Activated naive CD8-positive, alpha-beta T cell treated with anti-CD3 and anti-CD28 coated beads, Interleukin-2, amount 10 ng/mL, durations not matched to agents 7 days and 5 days (primary cell): ENCODE measurements at regions not wholly inside any gene's neighbourhood (a gene's known extent, or its start where the extent isn't known, plus 50 kb on each side); places are given as distances from the start of the nearest gene placed in this dataset.

Experiments used
- ATAC-seq: fragments of 150-1000 bp; cut with Tn5 transposase; one replicate; pipeline ENCODE4 v1.10.0; 2021; ENCODE audit warnings: low read depth, moderate library complexity
- POLR2A ChIA-PET: fragments of 350-600 bp; sonication (Branson Sonifier 250); formaldehyde crosslinking; loops from one replicate; lab custom pipeline; 2021; ENCODE audit warnings: antibody characterized with exemption; lab: Charles Lee
- DNase-seq: peaks from one replicate; pipeline ENCODE4 v3.0.0; 2021
- H3K27ac Mint-ChIP-seq: one replicate; pipeline ENCODE4 v1.8.0; 2022; ENCODE audit warnings: mild to moderate bottlenecking, mixed read lengths
- H3K27me3 Mint-ChIP-seq: one replicate; pipeline ENCODE4 v1.8.0; 2022; ENCODE audit warnings: mild to moderate bottlenecking, moderate library complexity, mixed read lengths
- H3K36me3 Mint-ChIP-seq: one replicate; pipeline ENCODE4 v1.8.0; 2021; ENCODE audit warnings: mild to moderate bottlenecking, mixed read lengths
- H3K4me1 Mint-ChIP-seq: one replicate; pipeline ENCODE4 v1.8.0; 2021; ENCODE audit warnings: mixed read lengths
- H3K4me3 Mint-ChIP-seq: one replicate; pipeline ENCODE4 v1.8.0; 2022; ENCODE audit warnings: mild to moderate bottlenecking, moderate library complexity, mixed read lengths
- H3K9me3 Mint-ChIP-seq: one replicate; pipeline ENCODE4 v1.8.0; 2021; ENCODE audit warnings: mixed read lengths

- ATAC-seq (no peak), DNase-seq (no peak)
- Mint-ChIP-seq H3K4me1 (no peaks in the 10 kb centered on the region), H3K36me3 (no peaks in the 10 kb centered on the region), H3K4me3 (no peak overlapping the region), H3K27me3 (peaks cover 9% of the 10 kb centered on the region), H3K9me3 (no peaks in the 10 kb centered on the region), H3K27ac (no peak overlapping the region)
- POLR2A ChIA-PET = no interaction called here
Observed at GRCh38 chr1:229947968-229948367, 119.1 kb upstream of the GALNT2 start.

- H3K27me3 Mint-ChIP-seq = peaks cover 9% of the 10 kb centered on the region
Observed at GRCh38 chr1:229948438-229948837, 118.6 kb upstream of the GALNT2 start.

GRCh38 chr1:229949500-229949899 lies 117.5 kb upstream of the GALNT2 start:
- Mint-ChIP-seq H3K4me1 (peaks cover 5% of the 10 kb centered on the region), H3K4me3 (no peak overlapping the region), H3K36me3 (no peaks in the 10 kb centered on the region), H3K27ac (no peak overlapping the region), H3K27me3 (peaks cover 9% of the 10 kb centered on the region), H3K9me3 (no peaks in the 10 kb centered on the region)
- no peak for DNase-seq
- no peak for ATAC-seq
- POLR2A ChIA-PET = no interaction called here

More at GRCh38 chr1:229948438-229948837, 118.6 kb upstream of the GALNT2 start:
- no peak for ATAC-seq
- Mint-ChIP-seq H3K36me3 (no peaks in the 10 kb centered on the region), H3K4me3 (no peak overlapping the region), H3K4me1 (no peaks in the 10 kb centered on the region), H3K27ac (no peak overlapping the region), H3K9me3 (no peaks in the 10 kb centered on the region)
- POLR2A ChIA-PET = no interaction called here
- no peak for DNase-seq

DNA sequence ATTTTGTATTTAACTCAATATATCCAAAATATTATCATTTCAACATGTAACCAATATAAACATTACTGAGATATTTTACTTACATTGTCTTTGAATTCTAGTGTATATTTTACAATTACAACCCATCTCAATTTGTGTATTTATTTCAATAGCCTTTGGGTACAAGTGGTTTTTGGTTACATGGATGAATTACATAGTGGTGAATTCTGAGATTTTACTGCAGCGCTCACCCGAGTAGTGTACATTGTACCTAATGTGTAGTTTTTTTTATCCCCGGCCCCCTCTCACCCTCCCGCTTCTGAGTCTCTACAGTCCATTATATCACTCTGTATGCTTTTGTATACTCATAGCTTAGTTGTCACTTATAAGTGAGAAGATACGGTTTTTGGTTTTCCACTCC lies 117.0 kb upstream of the GALNT2 start:
- Mint-ChIP-seq H3K4me3 (no peak overlapping the region), H3K9me3 (no peaks in the 10 kb centered on the region), H3K27me3 (peaks cover 9% of the 10 kb centered on the region), H3K27ac (no peak overlapping the region), H3K4me1 (peaks cover 5% of the 10 kb centered on the region), H3K36me3 (no peaks in the 10 kb centered on the region)
- POLR2A ChIA-PET = no interaction called here
- ATAC-seq (no peak), DNase-seq (no peak)

- no peaks in the 10 kb centered on the region for H3K9me3 Mint-ChIP-seq
- POLR2A ChIA-PET = no interaction called here
- peaks cover 5% of the 10 kb centered on the region for H3K4me1 Mint-ChIP-seq
- H3K27me3 Mint-ChIP-seq = peaks cover 11% of the 10 kb centered on the region
- ATAC-seq (no peak), DNase-seq (no peak)
- no peak overlapping the region for H3K27ac Mint-ChIP-seq
- H3K4me3 Mint-ChIP-seq = no peak overlapping the region
- no peaks in the 10 kb centered on the region for H3K36me3 Mint-ChIP-seq
Observed at GRCh38 chr1:229950908-229951307, 116.1 kb upstream of the GALNT2 start.

DNA sequence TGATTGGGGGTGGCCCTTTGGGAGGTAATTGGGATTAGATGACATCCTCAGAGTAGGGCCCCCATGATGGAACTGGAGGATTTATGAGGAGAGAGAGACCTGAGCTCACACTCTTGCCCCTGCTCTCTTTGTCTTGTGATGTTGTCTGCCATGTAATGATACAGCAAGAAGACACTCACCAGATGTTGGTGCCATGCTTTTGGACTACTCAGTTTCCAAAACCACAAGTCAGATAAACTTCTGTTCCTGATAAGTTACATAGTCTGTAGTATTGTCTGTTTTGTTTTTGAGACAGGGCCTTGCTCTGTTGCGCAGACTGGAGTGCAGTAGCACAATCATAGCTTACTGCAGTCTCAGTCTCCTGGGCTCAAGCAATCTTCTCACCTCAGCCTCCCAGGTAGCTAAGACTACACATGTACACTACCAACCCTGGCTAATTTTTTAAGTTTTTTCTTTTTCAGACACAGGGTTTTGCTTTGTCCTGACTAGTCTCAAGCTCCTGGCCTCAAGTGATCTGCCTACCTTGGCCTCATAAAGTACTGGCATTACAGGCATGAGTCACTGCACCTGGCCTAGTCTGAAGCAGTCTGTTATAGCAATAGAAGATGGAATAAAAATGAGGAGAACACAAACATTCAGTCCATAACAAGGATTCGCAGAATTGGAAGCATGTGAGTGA lies 115.0 kb upstream of the GALNT2 start:
- H3K4me1 Mint-ChIP-seq = peaks cover 5% of the 10 kb centered on the region

GRCh38 chr1:229952670-229953520 lies 114.1 kb upstream of the GALNT2 start:
- POLR2A ChIA-PET = no interaction called here
- DNase-seq (no peak), ATAC-seq (no peak)
- Mint-ChIP-seq H3K4me3 (peak overlapping the region; percentile 22), H3K27ac (no peak overlapping the region), H3K9me3 (peaks cover 6% of the 10 kb centered on the region), H3K36me3 (no peaks in the 10 kb centered on the region), H3K4me1 (peaks cover 5% of the 10 kb centered on the region), H3K27me3 (peaks cover 13% of the 10 kb centered on the region)

More for the DNA sequence above, 115.0 kb upstream of the GALNT2 start:
- ATAC-seq = no peak
- H3K9me3 Mint-ChIP-seq = peaks cover 2% of the 10 kb centered on the region
- H3K4me3 Mint-ChIP-seq = no peak overlapping the region
- DNase-seq = no peak
- POLR2A ChIA-PET = no interaction called here
- no peak overlapping the region for H3K27ac Mint-ChIP-seq
- H3K36me3 Mint-ChIP-seq = no peaks in the 10 kb centered on the region
- H3K27me3 Mint-ChIP-seq = peaks cover 12% of the 10 kb centered on the region

DNA sequence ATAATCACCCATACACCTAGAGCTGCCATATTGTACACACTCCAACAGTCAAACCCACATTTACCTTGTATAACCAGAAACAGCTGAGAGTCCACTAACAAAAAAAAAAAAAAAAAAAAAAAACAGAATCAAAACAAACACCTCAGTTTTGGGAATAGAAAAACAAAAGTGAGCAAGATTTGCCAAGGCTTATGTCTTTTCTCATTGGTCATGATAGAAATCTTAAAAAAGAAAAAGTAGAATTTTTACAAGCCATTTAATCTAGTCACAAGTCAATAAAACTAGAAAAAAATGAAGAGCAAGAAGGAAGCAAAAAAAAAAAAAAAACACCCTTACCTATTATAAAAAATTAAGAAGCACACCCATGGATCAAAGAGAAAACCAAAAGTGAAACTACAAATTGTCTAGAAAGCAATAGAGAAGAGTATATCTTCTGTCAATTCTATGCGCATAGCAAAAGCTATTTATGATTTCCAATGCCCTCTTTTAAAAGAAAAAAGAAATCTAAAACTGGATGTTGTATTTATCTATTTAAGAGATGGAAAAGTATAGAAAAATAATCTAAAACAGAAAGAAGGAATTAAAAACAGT lies 113.2 kb upstream of the GALNT2 start:
- peaks cover 5% of the 10 kb centered on the region for H3K4me1 Mint-ChIP-seq
- no peak for ATAC-seq
- H3K4me3 Mint-ChIP-seq = peak overlapping the region; percentile 14
- H3K36me3 Mint-ChIP-seq = peaks cover 2% of the 10 kb centered on the region
- H3K9me3 Mint-ChIP-seq = peaks cover 8% of the 10 kb centered on the region
- no peak for DNase-seq
- H3K27me3 Mint-ChIP-seq = peaks cover 7% of the 10 kb centered on the region
- POLR2A ChIA-PET = no interaction called here
- no peak overlapping the region for H3K27ac Mint-ChIP-seq

DNA sequence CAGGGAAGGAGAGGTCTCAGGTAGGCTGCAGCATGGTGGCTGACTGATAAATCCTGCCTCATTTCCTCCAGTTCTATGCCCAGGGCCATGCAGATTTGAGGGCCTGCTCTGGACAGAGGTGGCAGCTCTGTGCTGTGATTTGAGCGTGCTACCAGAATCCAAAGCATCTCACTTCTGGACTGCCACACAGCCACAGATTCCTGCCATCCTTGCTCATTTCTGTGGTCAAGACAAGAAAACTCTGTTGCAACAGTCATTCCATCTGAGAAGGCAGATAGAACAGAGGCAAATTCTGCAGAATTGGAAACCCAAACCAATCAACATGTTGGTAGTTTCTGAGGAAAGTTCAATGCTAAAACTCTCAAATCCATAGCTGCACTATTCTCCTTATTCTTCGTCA lies 102.8 kb upstream of the GALNT2 start:
- DNase-seq (no peak), ATAC-seq (no peak)
- H3K9me3 Mint-ChIP-seq = no peaks in the 10 kb centered on the region
- H3K4me3 Mint-ChIP-seq = no peak overlapping the region
- POLR2A ChIA-PET = no interaction called here
- no peaks in the 10 kb centered on the region for H3K4me1 Mint-ChIP-seq
- no peak overlapping the region for H3K27ac Mint-ChIP-seq
- H3K36me3 Mint-ChIP-seq = no peaks in the 10 kb centered on the region
- peaks cover 26% of the 10 kb centered on the region for H3K27me3 Mint-ChIP-seq

GRCh38 chr1:229970714-229971113 lies 96.3 kb upstream of the GALNT2 start:
- H3K4me1 Mint-ChIP-seq = no peaks in the 10 kb centered on the region
- peaks cover 21% of the 10 kb centered on the region for H3K27me3 Mint-ChIP-seq
- POLR2A ChIA-PET = no interaction called here
- no peaks in the 10 kb centered on the region for H3K36me3 Mint-ChIP-seq
- H3K9me3 Mint-ChIP-seq = peaks cover 5% of the 10 kb centered on the region
- H3K27ac Mint-ChIP-seq = no peak overlapping the region
- no peak for ATAC-seq
- no peak overlapping the region for H3K4me3 Mint-ChIP-seq
- DNase-seq = no peak

- H3K36me3 Mint-ChIP-seq = no peaks in the 10 kb centered on the region
- H3K4me3 Mint-ChIP-seq = no peak overlapping the region
- H3K4me1 Mint-ChIP-seq = no peaks in the 10 kb centered on the region
- H3K9me3 Mint-ChIP-seq = peaks cover 7% of the 10 kb centered on the region
- no peak for ATAC-seq
- H3K27ac Mint-ChIP-seq = no peak overlapping the region
- DNase-seq = no peak
- POLR2A ChIA-PET = no interaction called here
- H3K27me3 Mint-ChIP-seq = peaks cover 19% of the 10 kb centered on the region
Observed at GRCh38 chr1:229971141-229971540, 95.9 kb upstream of the GALNT2 start.

DNA sequence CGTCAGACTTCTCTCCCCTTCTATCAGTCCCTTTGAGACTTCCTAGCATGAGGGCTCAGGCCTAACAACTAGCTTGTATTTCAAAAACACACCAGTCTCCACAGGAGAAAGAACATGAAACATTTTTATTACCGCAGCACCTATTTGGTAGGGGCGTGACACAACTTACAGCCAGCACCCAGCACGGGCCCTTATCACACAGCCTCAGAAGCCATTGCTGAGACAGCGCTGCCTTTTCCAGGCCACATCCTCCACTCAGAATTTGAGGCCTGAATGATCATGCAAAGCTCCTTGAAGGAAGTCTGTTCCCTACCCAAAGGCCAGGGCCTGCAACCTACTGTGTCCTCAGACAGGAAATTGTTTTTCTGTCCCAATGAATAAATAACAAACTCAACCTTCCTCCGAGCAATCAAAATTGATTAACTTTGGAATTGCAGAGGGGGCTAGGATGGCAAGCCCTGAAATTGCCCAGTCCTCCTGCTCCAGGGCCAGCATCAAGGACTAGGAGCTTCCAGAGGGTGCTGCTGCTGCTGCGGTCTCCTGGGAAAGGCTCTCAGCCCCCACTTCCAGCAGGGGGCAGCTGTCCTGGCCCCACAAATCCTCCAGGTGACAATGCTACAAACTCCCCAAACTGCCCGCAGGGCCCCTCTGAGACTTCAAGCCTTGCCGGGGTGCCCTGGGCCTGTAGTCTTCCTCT lies 94.3 kb upstream of the GALNT2 start:
- H3K4me1 Mint-ChIP-seq = no peaks in the 10 kb centered on the region
- H3K9me3 Mint-ChIP-seq = peaks cover 8% of the 10 kb centered on the region
- H3K4me3 Mint-ChIP-seq = no peak overlapping the region
- H3K27ac Mint-ChIP-seq = no peak overlapping the region
- peaks cover 12% of the 10 kb centered on the region for H3K27me3 Mint-ChIP-seq
- DNase-seq = no peak
- H3K36me3 Mint-ChIP-seq = no peaks in the 10 kb centered on the region
- no peak for ATAC-seq
- POLR2A ChIA-PET = no interaction called here

DNA sequence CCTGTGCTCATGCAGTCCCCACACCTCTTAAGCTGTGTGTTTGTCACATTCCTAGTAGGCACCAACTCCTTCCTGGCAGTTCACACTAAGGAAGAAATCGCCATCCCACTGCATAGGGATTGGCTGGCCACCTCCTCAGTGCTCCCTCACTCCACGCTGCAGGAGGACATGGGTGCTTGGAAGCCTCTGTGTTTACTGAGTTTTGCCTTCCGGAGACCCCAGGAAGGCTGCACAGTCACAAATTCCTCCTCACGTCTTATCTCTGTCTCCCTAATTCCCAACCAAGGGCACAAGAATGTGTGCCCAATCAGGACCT lies 93.8 kb upstream of the GALNT2 start:
- Mint-ChIP-seq H3K4me3 (no peak overlapping the region), H3K36me3 (no peaks in the 10 kb centered on the region), H3K4me1 (no peaks in the 10 kb centered on the region), H3K27me3 (peaks cover 12% of the 10 kb centered on the region), H3K9me3 (peaks cover 8% of the 10 kb centered on the region), H3K27ac (no peak overlapping the region)
- POLR2A ChIA-PET = no interaction called here
- DNase-seq = no peak
- ATAC-seq = no peak
